GM19240 (cell line): ENCODE measurements at regions not wholly inside any gene's neighbourhood (a gene's known extent, or its start where the extent isn't known, plus 50 kb on each side); places are given as distances from the start of the nearest gene placed in this dataset.
"Not testable (repeated sequence)": the region's sequence is repeated elsewhere in the genome, so short reads cannot be mapped to it uniquely, and the experiment has no call there.

Experiments
- DNase-seq: peaks from one replicate; pipeline ENCODE4 v3.0.0; 2011; ENCODE audit warnings: low spot score; ENCODE audit not compliant: insufficient read length

- no peak for DNase-seq
These were observed 290.3 kb downstream of the C1D start for GRCh38 chr2:67772216-67773170.

GRCh38 chr2:67773851-67774250 is 289.0 kb downstream of the C1D start:
- no peak for DNase-seq

- DNase-seq: no peak
These were observed 286.5 kb downstream of the C1D start for GRCh38 chr2:67776276-67776675.

GRCh38 chr2:67777010-67777409 is 285.8 kb downstream of the C1D start:
- no peak for DNase-seq

- DNase-seq: no peak
These were observed 284.9 kb downstream of the C1D start for GRCh38 chr2:67777836-67778429.

GRCh38 chr2:67780841-67781240 is 282.0 kb downstream of the C1D start:
- DNase-seq: not testable (repeated sequence)

GRCh38 chr2:67782443-67782842 is 280.4 kb downstream of the C1D start:
- no peak for DNase-seq

- DNase-seq: no peak
These were observed 279.8 kb downstream of the C1D start for GRCh38 chr2:67783026-67783425.

- no peak for DNase-seq
These were observed 272.2 kb downstream of the C1D start for GRCh38 chr2:67790622-67791021.

GRCh38 chr2:67792191-67792590 is 270.6 kb downstream of the C1D start:
- DNase-seq: no peak

GRCh38 chr2:67792681-67793091 is 270.1 kb downstream of the C1D start:
- no peak for DNase-seq

GRCh38 chr2:67797801-67798540 is 264.8 kb downstream of the C1D start:
- no peak for DNase-seq

- DNase-seq: no peak
These were observed 264.2 kb downstream of the C1D start for GRCh38 chr2:67798541-67799160.

- DNase-seq: no peak
These were observed 262.9 kb downstream of the C1D start for GRCh38 chr2:67799886-67800285.

GRCh38 chr2:67802291-67802690 is 260.5 kb downstream of the C1D start:
- no peak for DNase-seq

GRCh38 chr2:67802824-67803223 is 260.0 kb downstream of the C1D start:
- no peak for DNase-seq

- no peak for DNase-seq
These were observed 256.0 kb downstream of the C1D start for GRCh38 chr2:67806816-67807215.

- no peak for DNase-seq
These were observed 254.7 kb downstream of the C1D start for GRCh38 chr2:67808112-67808511.

- DNase-seq: no peak
These were observed 250.1 kb downstream of the C1D start for GRCh38 chr2:67812682-67813081.

GRCh38 chr2:67823726-67824125 is 239.1 kb downstream of the C1D start:
- no peak for DNase-seq

GRCh38 chr2:67824186-67824585 is 238.6 kb downstream of the C1D start:
- no peak for DNase-seq

GRCh38 chr2:67825476-67825875 is 237.3 kb downstream of the C1D start:
- DNase-seq: no peak
